Transverse colon (tissue), 4 donors: ENCODE measurements at regions not wholly inside any gene's neighbourhood (a gene's known extent, or its start where the extent isn't known, plus 50 kb on each side); places are given as distances from the start of the nearest gene placed in this dataset.

Experiments used
- DNase-seq: peaks from one replicate; pipeline ENCODE4 v3.0.0-alpha.2; 2019
- H3K27ac ChIP-seq, 4 donors: fragments of 200-600 bp; sonication (generic); 2 replicates each; pipeline ENCODE4 v1.5.1; 2016 to 2018; ENCODE audit warnings: inconsistent platforms in 4 of 4
- H3K27me3 ChIP-seq: fragments of 200-600 bp; sonication (generic); 2 replicates; pipeline ENCODE4 v1.5.1; 2017; ENCODE audit warnings: inconsistent platforms
- H3K36me3 ChIP-seq, 4 donors: fragments of 200-600 bp; sonication (generic); 2 replicates each; pipeline ENCODE4 v1.5.1; 2017 to 2019; ENCODE audit warnings: inconsistent platforms in 4 of 4
- H3K4me1 ChIP-seq, 4 donors: fragments of 200-600 bp; sonication (generic); 2 replicates each; pipeline ENCODE4 v1.5.1; 2017 to 2020; ENCODE audit warnings: inconsistent platforms in 4 of 4
- H3K4me3 ChIP-seq, 4 donors: fragments of 200-600 bp; sonication (generic); 1 replicate in 1 of 4; 2 replicates in 3 of 4; pipeline versions ENCODE4 v1.5.1 to v1.6.1; 2017 to 2019; ENCODE audit warnings: inconsistent platforms in 4 of 4
- H3K9me3 ChIP-seq, 2 donors: fragments of 200-600 bp; sonication (generic); 2 replicates each; pipeline ENCODE4 v1.5.1; 2017 to 2019; ENCODE audit warnings: inconsistent platforms in 2 of 2
- EP300 ChIP-seq: sonication (generic); formaldehyde crosslinking; IDR thresholded peaks from one replicate; pipeline ENCODE4 v1.6.1; 2017; ENCODE audit warnings: antibody characterized with exemption, low read depth
- POLR2A ChIP-seq: fragments of 450-650 bp; IDR thresholded peaks from one replicate; pipeline ENCODE4 v1.6.1; 2016; ENCODE audit warnings: antibody characterized with exemption, mild to moderate bottlenecking, moderate library complexity
- POLR2AphosphoS5 ChIP-seq, 3 donors: sonication (generic); formaldehyde crosslinking; IDR thresholded peaks; one replicate each; pipeline ENCODE4 v1.6.1; 2016; ENCODE audit warnings: antibody characterized with exemption in 3 of 3
- WGBS, 2 donors: methylation state at CpG; one replicate each; pipeline ENCODE4 v1.1.5; 2018; ENCODE audit warnings: low coverage in 1 of 2; 5-methylcytosine and 5-hydroxymethylcytosine counted together
- in situ Hi-C, 4 donors: fragments of 200-750 bp; cut with MboI; loops; one replicate each; pipeline versions ENCODE4 v1.15.0 to v1.15.1; 2017; ENCODE audit warnings: low sequenced_read_pairs in 3 of 4, low pct_ligation_motif_present in 1 of 4, low pct_unique_long_range_greater_than_20kb in 1 of 4
- intact Hi-C: fragments of 100-400 bp; cut with DNase I; formaldehyde crosslinking; loops from one replicate; pipeline ENCODE4 v1.15.1; 2023; ENCODE audit warnings: low total_unique reads
- TF ChIP-seq, protein P1 (sequence below), 5 experiments: fragments of 200-600 bp in 3 of 5; fragments of 450-650 bp in 2 of 5; sonication (generic) in 3 of 5; IDR thresholded peaks; 1 replicate in 2 of 5; 2 replicates in 3 of 5; pipeline ENCODE4 v1.5.1; 2016 to 2017; ENCODE audit warnings: antibody characterized with exemption in 5 of 5, inconsistent platforms in 3 of 5, mild to moderate bottlenecking in 2 of 5, moderate library complexity in 1 of 5

DNA sequence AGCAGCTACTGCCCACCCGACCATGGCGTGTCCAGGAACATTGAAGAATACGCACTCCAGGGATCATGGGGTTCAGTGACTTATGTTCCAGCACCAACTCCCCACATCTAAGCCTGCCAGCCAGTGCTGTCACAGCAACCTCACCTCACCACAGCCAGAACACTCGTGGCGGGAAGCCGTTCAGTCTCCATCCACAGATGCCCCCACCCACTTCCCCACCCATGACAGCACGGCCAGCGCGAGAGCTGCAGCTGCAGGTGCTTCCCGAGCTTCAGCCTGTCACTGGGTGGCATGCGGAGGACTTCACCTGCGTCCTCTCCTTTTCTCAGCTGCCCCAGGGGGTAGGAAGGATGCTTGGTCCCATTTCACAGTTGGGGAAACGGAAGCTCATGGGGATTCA, 50.3 kb downstream of the RBFOX3 start:
- no peak overlapping the region for H3K4me3 ChIP-seq
- no peak overlapping the region for H3K27ac ChIP-seq
- no peak for DNase-seq
- intact Hi-C loops, result no loop called here
- no peaks in the 10 kb centered on the region for H3K9me3 ChIP-seq
- WGBS, 2 donors, result 68% methylated on average over 13 of the region's 13 CpGs; no CpG with 5 or more reads in 1 of the 2 donors
- H3K4me1 ChIP-seq, result no peaks in the 10 kb centered on the region
- peaks cover 14% of the 10 kb centered on the region for H3K27me3 ChIP-seq
- TF ChIP-seq, protein P1, sequence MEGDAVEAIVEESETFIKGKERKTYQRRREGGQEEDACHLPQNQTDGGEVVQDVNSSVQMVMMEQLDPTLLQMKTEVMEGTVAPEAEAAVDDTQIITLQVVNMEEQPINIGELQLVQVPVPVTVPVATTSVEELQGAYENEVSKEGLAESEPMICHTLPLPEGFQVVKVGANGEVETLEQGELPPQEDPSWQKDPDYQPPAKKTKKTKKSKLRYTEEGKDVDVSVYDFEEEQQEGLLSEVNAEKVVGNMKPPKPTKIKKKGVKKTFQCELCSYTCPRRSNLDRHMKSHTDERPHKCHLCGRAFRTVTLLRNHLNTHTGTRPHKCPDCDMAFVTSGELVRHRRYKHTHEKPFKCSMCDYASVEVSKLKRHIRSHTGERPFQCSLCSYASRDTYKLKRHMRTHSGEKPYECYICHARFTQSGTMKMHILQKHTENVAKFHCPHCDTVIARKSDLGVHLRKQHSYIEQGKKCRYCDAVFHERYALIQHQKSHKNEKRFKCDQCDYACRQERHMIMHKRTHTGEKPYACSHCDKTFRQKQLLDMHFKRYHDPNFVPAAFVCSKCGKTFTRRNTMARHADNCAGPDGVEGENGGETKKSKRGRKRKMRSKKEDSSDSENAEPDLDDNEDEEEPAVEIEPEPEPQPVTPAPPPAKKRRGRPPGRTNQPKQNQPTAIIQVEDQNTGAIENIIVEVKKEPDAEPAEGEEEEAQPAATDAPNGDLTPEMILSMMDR (IDR thresholded peaks at IDR 0.05), result no peak
- no peaks in the 10 kb centered on the region for H3K36me3 ChIP-seq
- in situ Hi-C loops, result no loop called here

DNA sequence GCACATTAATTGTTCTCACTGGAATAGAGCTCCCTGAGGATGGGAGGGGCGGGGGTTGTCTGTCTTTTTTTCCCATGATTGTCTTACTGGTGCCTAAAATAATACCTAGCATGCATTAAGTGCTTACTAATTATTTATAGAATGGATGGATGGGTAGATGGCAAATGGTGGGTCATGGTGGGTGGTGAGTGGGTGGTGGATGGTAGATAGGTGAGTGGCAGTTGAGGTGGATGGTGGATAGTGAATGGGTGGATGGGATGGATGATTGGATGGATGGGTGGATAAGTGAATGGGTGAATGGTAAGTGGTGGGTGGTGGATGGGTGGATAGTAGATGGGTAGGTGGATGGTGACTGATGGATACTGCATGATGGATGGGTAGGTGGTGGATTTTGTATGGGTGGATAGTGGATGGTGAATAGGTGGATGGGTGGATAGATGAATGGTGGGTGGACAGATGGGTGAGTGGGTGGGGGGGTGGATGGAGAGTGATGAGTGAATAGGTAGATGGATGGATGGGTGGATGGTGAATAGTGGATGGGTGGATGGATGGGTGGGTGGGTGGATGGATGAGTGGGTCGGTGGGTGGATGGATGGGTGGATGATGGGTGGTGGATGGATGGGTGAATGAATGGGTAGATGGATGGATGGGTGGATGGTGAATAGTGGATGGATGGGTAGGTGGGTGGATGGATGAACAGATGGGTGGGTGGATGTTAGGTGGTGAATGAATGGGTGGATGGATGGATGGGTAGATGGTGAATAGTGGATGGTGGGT, 51.6 kb downstream of the RBFOX3 start:
- H3K9me3 ChIP-seq, result no peaks in the 10 kb centered on the region
- intact Hi-C loops (no loop called here), in situ Hi-C loops (no loop called here)
- H3K27ac ChIP-seq, result no peak overlapping the region
- TF ChIP-seq, protein P1 (IDR thresholded peaks at IDR 0.05), result no peak
- TF ChIP-seq POLR2AphosphoS5 (IDR thresholded peaks at IDR 0.05), result no peak
- no peak for TF ChIP-seq EP300
- no peak for TF ChIP-seq POLR2A
- 75 to 80% methylated on average over 1 to 2 of the region's 2 CpGs for WGBS, 2 donors
- H3K27me3 ChIP-seq, result peaks cover 14% of the 10 kb centered on the region
- H3K4me3 ChIP-seq, result no peak overlapping the region
- H3K36me3 ChIP-seq, result no peaks in the 10 kb centered on the region
- H3K4me1 ChIP-seq, result no peaks in the 10 kb centered on the region
- DNase-seq, result no peak

DNA sequence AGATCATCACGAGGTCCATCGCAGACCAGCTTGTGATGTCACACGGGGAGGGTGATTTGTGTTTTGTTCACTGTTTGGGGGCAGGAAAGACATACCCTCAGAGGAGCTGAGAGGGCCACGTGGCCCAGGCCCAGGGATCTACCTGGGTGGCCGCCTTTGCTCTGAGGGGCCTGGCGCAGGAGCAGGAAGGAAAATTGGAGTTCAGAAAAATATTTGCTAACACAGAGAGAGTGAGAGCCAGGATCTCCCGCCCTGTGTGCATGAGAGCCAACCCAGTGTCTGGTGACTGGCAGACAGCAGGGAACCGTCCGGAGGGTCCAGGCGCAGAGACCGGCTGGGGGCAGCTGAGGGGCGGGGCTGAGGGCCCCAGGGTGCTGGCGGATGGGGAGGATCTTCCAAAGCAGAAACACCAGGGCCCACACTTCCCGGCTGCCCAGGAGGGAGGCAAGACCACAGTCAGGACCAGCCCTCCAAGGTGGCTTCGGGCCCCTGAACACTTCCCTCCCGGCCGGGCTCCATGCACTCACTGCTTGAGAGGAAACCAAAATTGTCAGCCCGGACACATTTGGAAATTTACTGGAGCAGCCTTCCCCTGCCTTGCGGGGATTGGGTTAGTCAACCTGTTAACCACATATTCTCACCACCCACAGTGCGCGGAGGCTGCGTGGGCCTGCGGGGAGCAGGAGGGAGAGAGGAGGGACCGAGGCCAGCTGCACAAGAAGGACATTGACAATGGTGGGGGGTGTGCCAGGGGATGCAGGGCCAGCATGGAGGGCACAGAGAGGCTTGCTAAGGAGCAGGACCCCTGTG, 52.6 kb downstream of the RBFOX3 start:
- DNase-seq, result no peak
- Histone ChIP-seq H3K36me3 (no peaks in the 10 kb centered on the region), H3K27ac (no peak overlapping the region), H3K27me3 (peaks cover 14% of the 10 kb centered on the region), H3K4me1 (no peaks in the 10 kb centered on the region), H3K4me3 (no peak overlapping the region), H3K9me3 (no peaks in the 10 kb centered on the region)
- TF ChIP-seq, protein P1 (IDR thresholded peaks at IDR 0.05), result no peak
- in situ Hi-C loops (no loop called here), intact Hi-C loops (no loop called here)
- WGBS, 2 donors, result 39 to 49% methylated on average over 6 to 24 of the region's 24 CpGs

DNA sequence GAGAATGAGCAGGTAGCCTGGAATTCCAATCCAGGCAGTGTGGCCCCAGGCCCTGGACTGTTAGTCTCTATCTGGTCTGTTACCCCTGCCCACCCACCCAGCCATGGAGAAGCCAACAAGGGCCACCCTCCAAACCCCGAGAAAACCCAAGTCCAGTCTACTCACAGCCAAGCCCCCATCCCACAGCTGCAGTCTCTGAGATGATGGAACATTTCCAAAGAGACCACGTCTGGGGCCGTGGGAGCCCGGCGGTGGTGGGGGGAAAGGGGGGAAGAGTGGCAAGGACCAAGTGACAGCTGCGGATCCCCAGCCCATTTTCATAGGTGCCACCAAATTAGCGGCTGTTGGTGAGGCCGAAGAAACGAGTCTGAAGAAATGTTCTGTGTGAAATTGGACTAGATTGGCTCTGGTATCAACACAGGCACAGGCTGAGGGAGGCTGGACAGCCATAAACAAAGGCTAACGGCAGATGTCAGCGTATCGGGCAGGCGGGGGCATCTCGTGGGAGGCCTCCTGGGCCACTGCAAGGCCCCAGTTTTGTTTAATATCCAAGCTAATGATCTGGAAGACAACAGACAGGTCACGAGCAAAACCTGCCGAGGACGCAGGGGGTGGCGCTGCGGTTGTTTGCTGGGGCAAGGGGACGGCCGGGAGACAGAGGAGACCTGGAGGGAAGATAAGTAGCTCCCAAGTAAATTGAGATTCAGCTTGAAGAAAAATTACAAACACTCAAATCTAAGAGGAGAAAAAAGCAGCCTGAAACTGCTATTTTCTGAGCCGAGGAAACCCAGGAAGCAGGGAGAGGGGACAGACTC, 53.4 kb downstream of the RBFOX3 start:
- intact Hi-C loops (no loop called here), in situ Hi-C loops (no loop called here)
- no peak for DNase-seq
- WGBS, 2 donors, result 57 to 71% methylated on average over 10 to 22 of the region's 22 CpGs
- Histone ChIP-seq H3K9me3 (peaks cover 0 to 6% of the 10 kb centered on the region in 2 donors), H3K36me3 (no peaks in the 10 kb centered on the region), H3K4me3 (no peak overlapping the region), H3K4me1 (no peaks in the 10 kb centered on the region), H3K27me3 (peaks cover 14% of the 10 kb centered on the region), H3K27ac (no peak overlapping the region)
- no peak for TF ChIP-seq EP300
- no peak for TF ChIP-seq POLR2A
- no peak for TF ChIP-seq POLR2AphosphoS5 (IDR thresholded peaks at IDR 0.05)
- TF ChIP-seq, protein P1 (IDR thresholded peaks at IDR 0.05), result no peak
